Activated CD4-positive, alpha-beta memory T cell treated with anti-CD3 and anti-CD28 coated beads for 36 hours (primary cell): ENCODE measurements at regions not wholly inside any gene's neighbourhood (a gene's known extent, or its start where the extent isn't known, plus 50 kb on each side); places are given as distances from the start of the nearest gene placed in this dataset.

Source experiments
- CTCF ChIA-PET: fragments of 350-600 bp; sonication (Branson Sonifier 250); formaldehyde crosslinking; loops from one replicate; lab custom pipeline; 2021; ENCODE audit warnings: antibody characterized with exemption, inconsistent platforms; lab: Charles Lee
- POLR2A ChIA-PET: fragments of 350-600 bp; sonication (Branson Sonifier 250); formaldehyde crosslinking; loops from one replicate; lab custom pipeline; 2021; ENCODE audit warnings: antibody characterized with exemption; lab: Charles Lee
- DNase-seq: peaks from one replicate; pipeline ENCODE4 v3.0.0-alpha.2; 2020
- H3K27ac Mint-ChIP-seq: one replicate; pipeline ENCODE4 v1.8.0; 2021; ENCODE audit warnings: mixed read lengths
- H3K27me3 Mint-ChIP-seq: one replicate; pipeline ENCODE4 v1.8.0; 2021; ENCODE audit warnings: mixed read lengths
- H3K36me3 Mint-ChIP-seq: one replicate; pipeline ENCODE4 v1.8.0; 2021; ENCODE audit warnings: mixed read lengths
- H3K4me1 Mint-ChIP-seq: one replicate; pipeline ENCODE4 v1.8.0; 2021; ENCODE audit warnings: low read depth, mixed read lengths
- H3K4me3 Mint-ChIP-seq: one replicate; pipeline ENCODE4 v1.8.0; 2021; ENCODE audit warnings: mild to moderate bottlenecking, mixed read lengths
- H3K9me3 Mint-ChIP-seq: one replicate; pipeline ENCODE4 v1.8.0; 2021; ENCODE audit warnings: mixed read lengths
- intact Hi-C: fragments of 100-400 bp; cut with micrococcal nuclease; formaldehyde crosslinking; loops from one replicate; pipeline ENCODE4 v1.15.1; 2023

GRCh38 chr15:75136758-75137157, 64.9 kb upstream of the C15orf39 start:
- CTCF ChIA-PET, result no interaction called here
- POLR2A ChIA-PET, result no interaction called here
- Mint-ChIP-seq H3K4me3 (no peak overlapping the region), H3K36me3 (peaks cover 4% of the 10 kb centered on the region), H3K27me3 (peaks cover 6% of the 10 kb centered on the region), H3K9me3 (peaks cover 12% of the 10 kb centered on the region), H3K27ac (no peak overlapping the region), H3K4me1 (no peaks in the 10 kb centered on the region)
- intact Hi-C loops, result no loop called here
- no peak for DNase-seq

GRCh38 chr15:75138016-75138999, 63.4 kb upstream of the C15orf39 start:
- no peak overlapping the region for H3K27ac Mint-ChIP-seq
- ChIA-PET POLR2A (no interaction called here), CTCF (no interaction called here)
- DNase-seq, result no peak
- intact Hi-C loops, result no loop called here
- H3K4me1 Mint-ChIP-seq, result no peaks in the 10 kb centered on the region
- peaks cover 6% of the 10 kb centered on the region for H3K27me3 Mint-ChIP-seq
- peaks cover 26% of the 10 kb centered on the region for H3K9me3 Mint-ChIP-seq
- H3K36me3 Mint-ChIP-seq, result peaks cover 14% of the 10 kb centered on the region
- H3K4me3 Mint-ChIP-seq, result no peak overlapping the region

- peaks cover 14% of the 10 kb centered on the region for H3K36me3 Mint-ChIP-seq
- no peak overlapping the region for H3K27ac Mint-ChIP-seq
- intact Hi-C loops, result no loop called here
- no peak for DNase-seq
- CTCF ChIA-PET, result no interaction called here
- peaks cover 42% of the 10 kb centered on the region for H3K9me3 Mint-ChIP-seq
- H3K4me1 Mint-ChIP-seq, result no peaks in the 10 kb centered on the region
- POLR2A ChIA-PET, result no interaction called here
- no peak overlapping the region for H3K4me3 Mint-ChIP-seq
- H3K27me3 Mint-ChIP-seq, result peaks cover 6% of the 10 kb centered on the region
Observed at GRCh38 chr15:75140080-75140879, 61.4 kb upstream of the C15orf39 start.

DNA sequence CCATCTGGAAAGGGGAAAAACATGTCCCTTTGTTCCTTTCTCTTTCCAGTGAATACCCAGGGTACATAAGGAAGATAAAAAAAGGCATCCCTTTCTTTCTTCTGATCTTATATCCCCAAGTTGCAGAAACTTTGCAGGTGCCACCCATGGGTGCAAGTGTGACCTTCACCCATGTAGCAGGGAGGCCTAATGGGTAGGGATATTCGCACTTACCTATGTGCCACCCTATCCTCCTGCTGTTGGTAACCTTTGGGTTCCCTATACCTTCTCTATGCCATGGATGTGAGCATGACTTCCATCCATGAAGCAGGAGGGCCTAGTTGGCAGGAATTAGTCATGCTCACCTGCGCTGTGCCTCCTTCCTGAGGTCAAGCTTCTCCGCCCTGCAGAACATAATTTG, 59.2 kb upstream of the C15orf39 start:
- H3K9me3 Mint-ChIP-seq, result peaks cover 46% of the 10 kb centered on the region
- intact Hi-C loops, result no loop called here
- DNase-seq, result no peak
- POLR2A ChIA-PET, result no interaction called here
- H3K36me3 Mint-ChIP-seq, result peaks cover 14% of the 10 kb centered on the region
- CTCF ChIA-PET, result no interaction called here
- no peak overlapping the region for H3K27ac Mint-ChIP-seq
- no peak overlapping the region for H3K4me3 Mint-ChIP-seq
- no peaks in the 10 kb centered on the region for H3K4me1 Mint-ChIP-seq
- H3K27me3 Mint-ChIP-seq, result peaks cover 6% of the 10 kb centered on the region

DNA sequence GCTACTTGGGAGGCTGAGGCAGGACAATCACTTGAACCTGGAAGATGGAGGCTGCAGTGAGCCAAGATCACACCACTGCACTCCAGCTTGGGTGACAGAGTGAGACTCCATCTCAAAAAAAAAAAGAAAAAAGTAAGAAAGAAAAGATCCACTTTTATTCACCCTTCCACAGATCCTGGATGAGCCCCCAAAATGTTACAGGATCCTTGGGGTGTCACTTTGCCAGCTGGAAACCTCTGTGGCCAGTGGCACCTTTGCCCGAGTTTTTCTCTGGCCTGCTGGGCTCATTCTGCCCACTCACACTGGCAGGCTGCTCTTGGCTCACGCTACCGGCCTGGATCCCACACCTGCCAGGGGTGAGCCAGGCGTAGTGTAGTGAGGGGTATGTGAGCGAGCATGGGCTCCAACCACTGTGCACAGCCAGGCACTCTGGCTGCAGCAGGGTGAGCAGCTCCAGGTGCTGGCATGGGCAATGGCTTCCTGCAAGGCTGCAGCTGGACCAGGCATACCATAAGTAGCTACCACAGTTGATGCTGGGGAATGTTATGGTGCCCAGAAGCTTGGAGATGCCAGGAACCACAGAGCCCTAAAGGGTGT, 57.8 kb upstream of the C15orf39 start:
- no peak overlapping the region for H3K4me3 Mint-ChIP-seq
- H3K27ac Mint-ChIP-seq, result no peak overlapping the region
- H3K9me3 Mint-ChIP-seq, result peaks cover 54% of the 10 kb centered on the region
- peaks cover 14% of the 10 kb centered on the region for H3K36me3 Mint-ChIP-seq
- peaks cover 2% of the 10 kb centered on the region for H3K27me3 Mint-ChIP-seq
- ChIA-PET CTCF (no interaction called here), POLR2A (no interaction called here)
- intact Hi-C loops, result no loop called here
- no peaks in the 10 kb centered on the region for H3K4me1 Mint-ChIP-seq
- DNase-seq, result no peak

DNA sequence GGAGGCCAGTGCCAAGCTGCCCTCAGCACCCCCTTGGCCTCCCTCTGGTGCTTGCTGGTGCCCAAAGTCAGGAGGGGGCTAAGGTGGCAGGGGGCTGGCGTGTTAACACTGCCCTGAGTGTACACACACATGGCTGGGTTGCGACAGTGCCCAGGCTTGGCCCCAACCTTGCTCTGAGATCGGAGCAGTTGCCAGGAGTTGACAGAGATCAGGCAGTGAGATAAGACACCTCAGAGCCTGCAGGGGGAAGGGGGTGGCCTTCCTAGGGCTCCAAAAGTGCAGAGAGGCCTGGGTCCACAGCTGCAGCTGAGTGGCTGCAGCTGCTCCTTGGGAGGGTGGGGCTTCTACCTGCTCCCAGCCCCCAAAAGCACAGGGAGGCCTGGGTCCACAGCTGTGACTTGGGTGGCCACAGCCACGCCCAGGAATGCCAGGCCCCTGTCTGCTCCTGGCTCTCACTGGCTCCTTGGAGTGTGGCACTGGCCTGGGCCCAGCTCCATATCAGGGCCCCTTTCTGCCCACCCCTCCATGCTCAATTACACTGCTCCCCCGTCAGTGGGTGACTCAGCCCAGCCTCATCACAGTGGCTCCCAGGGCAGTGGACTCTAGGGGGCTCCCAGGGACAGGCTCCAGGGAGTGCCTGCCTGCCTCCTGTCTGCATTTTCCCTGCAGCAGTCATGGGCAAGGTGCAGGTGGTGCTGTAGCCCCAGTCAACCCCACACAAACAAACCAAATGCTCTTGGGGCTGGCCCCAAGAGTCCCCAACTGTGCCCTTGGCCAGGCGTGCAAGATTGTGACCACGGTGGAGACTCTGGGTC, 56.4 kb upstream of the C15orf39 start:
- ChIA-PET CTCF (no interaction called here), POLR2A (no interaction called here)
- Mint-ChIP-seq H3K4me1 (peaks cover 6% of the 10 kb centered on the region), H3K27me3 (peaks cover 5% of the 10 kb centered on the region), H3K9me3 (peaks cover 54% of the 10 kb centered on the region), H3K4me3 (no peak overlapping the region), H3K36me3 (peaks cover 14% of the 10 kb centered on the region), H3K27ac (no peak overlapping the region)
- intact Hi-C loops, result no loop called here
- no peak for DNase-seq

DNA sequence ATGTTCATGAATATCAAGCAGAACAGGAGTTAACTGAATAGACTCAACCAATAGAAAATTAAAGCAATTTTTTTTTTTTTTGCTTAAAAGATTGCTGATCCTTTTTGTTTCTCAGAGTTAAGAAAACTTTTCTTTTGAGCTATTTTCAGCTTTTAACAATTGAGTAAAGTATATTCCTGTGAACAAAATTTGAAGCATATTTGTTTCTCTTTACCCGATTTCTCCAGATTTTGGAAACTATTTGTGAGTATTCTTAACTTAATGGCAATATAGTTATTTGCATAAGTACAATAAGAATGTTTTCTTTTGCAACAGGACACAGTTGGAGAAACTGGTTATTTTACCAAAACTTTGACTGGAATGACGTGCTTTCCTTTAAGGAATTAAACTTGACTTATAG, 53.4 kb upstream of the C15orf39 start:
- intact Hi-C loops, result no loop called here
- Mint-ChIP-seq H3K27me3 (peaks cover 5% of the 10 kb centered on the region), H3K4me1 (peaks cover 6% of the 10 kb centered on the region), H3K4me3 (no peak overlapping the region), H3K36me3 (no peaks in the 10 kb centered on the region), H3K27ac (no peak overlapping the region), H3K9me3 (peaks cover 29% of the 10 kb centered on the region)
- DNase-seq, result no peak
- ChIA-PET POLR2A (no interaction called here), CTCF (no interaction called here)

- Mint-ChIP-seq H3K4me3 (no peak overlapping the region), H3K27ac (no peak overlapping the region), H3K36me3 (no peaks in the 10 kb centered on the region), H3K27me3 (peaks cover 7% of the 10 kb centered on the region), H3K9me3 (peaks cover 12% of the 10 kb centered on the region), H3K4me1 (peaks cover 6% of the 10 kb centered on the region)
- ChIA-PET CTCF (interaction anchor here (0.7 kb wide), 1 partner anchor 99 kb away, joined by 3 read pairs; no protein-coding TSS in a partner anchor), POLR2A (no interaction called here)
- no peak for DNase-seq
- intact Hi-C loops, result no loop called here
Observed at GRCh38 chr15:75149867-75150709, 51.6 kb upstream of the C15orf39 start.

DNA sequence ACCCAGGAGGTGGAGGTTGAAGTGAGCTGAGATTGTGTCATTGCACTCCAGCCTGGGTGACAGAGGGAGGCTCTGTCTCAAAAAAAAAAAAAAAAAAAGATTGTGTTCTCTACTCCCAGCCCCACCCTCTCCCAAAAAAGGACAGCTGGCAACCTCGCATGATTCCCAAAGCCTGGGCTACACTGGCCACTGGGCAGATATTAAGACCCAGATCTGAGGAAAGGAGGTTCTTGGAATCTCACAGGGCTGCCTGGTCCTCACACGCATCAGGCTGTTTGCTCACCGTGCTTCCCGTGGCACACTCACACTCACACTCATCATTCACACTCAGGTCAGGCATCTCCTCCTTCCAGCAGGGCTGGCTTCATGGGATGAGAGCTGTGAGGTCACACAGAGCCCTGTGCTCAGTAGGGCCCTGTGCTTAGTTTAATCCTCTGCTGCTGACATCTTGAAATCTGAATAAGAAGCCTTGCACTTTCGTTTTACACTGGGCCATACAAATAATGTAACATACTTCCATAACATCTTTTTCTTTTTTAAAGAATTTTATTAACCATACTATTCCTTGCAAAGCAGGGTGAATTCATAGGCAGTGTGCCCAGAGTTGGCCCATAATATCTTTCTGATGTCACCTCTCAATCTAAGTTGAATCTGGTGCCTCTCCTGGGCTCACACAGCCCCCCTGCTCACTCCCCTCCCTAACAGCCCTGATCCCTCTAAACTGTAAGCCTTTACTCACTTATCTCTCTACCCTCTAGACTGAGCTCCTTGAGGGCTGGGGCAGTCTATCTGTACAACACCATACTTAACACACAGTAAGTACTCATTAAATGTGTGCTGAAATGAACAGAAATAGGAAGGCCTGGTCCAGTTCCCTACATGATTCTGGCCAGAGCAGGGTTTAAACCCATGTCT, 50.2 kb upstream of the C15orf39 start:
- Mint-ChIP-seq H3K9me3 (peaks cover 8% of the 10 kb centered on the region), H3K27me3 (peaks cover 7% of the 10 kb centered on the region), H3K36me3 (no peaks in the 10 kb centered on the region), H3K27ac (no peak overlapping the region), H3K4me3 (no peak overlapping the region), H3K4me1 (peaks cover 6% of the 10 kb centered on the region)
- no peak for DNase-seq
- CTCF ChIA-PET, result no interaction called here
- intact Hi-C loops, result no loop called here
- POLR2A ChIA-PET, result interaction anchor here (0.7 kb wide), 1 partner anchor 102 kb away, joined by 3 read pairs; no protein-coding TSS in a partner anchor
